Endodermal cell (in vitro differentiated cells): ENCODE measurements at regions not wholly inside any gene's neighbourhood (a gene's known extent, or its start where the extent isn't known, plus 50 kb on each side); places are given as distances from the start of the nearest gene placed in this dataset.
A peak's percentile ranks its signal among the peaks of the same experiment; 100 is the strongest.
"Not testable (repeated sequence)": the region's sequence is repeated elsewhere in the genome, so short reads cannot be mapped to it uniquely, and the experiment has no call there.

ENCODE experiments used
- DNase-seq: peaks from one replicate; pipeline ENCODE4 v3.0.0-alpha.2; 2017
- H3K27ac ChIP-seq: 2 replicates; pipeline ENCODE4 v1.5.1; 2013; ENCODE audit warnings: mild to moderate bottlenecking, low read depth, low read length, moderate library complexity
- H3K27me3 ChIP-seq: 2 replicates; pipeline ENCODE4 v1.6.1; 2013; ENCODE audit warnings: mild to moderate bottlenecking, low read length, moderate library complexity; ENCODE audit not compliant: insufficient read depth, control insufficient read depth, poor library complexity, severe bottlenecking
- H3K36me3 ChIP-seq: 2 replicates; pipeline ENCODE4 v1.7.0; 2013; ENCODE audit warnings: mild to moderate bottlenecking, low read length, moderate library complexity; ENCODE audit not compliant: control insufficient read depth, insufficient read depth
- H3K4me1 ChIP-seq: one replicate; pipeline ENCODE4 v1.7.0; 2013; ENCODE audit warnings: low read length; ENCODE audit not compliant: control insufficient read depth, insufficient read depth
- H3K4me3 ChIP-seq: 2 replicates; pipeline ENCODE4 v1.5.1; 2013; ENCODE audit warnings: mild to moderate bottlenecking, low read length, moderate library complexity
- H3K9ac ChIP-seq: 2 replicates; pipeline ENCODE4 v1.6.1; 2013; ENCODE audit warnings: mild to moderate bottlenecking, low read length, moderate library complexity; ENCODE audit not compliant: poor library complexity, severe bottlenecking; ENCODE audit errors: extremely low read depth
- H3K9me3 ChIP-seq: 2 replicates; pipeline ENCODE4 v1.6.1; 2013; ENCODE audit warnings: mild to moderate bottlenecking, low read length, moderate library complexity; ENCODE audit not compliant: control insufficient read depth
- H3K27ac Mint-ChIP-seq: 2 replicates; pipeline ENCODE4 v1.8.0; 2020; ENCODE audit warnings: mixed read lengths
- H3K27me3 Mint-ChIP-seq: 2 replicates; pipeline ENCODE4 v1.8.0; 2021; ENCODE audit warnings: mild to moderate bottlenecking, mixed read lengths; ENCODE audit not compliant: insufficient read depth
- H3K36me3 Mint-ChIP-seq: 2 replicates; pipeline ENCODE4 v1.8.0; 2020; ENCODE audit warnings: low read depth, mixed read lengths
- H3K4me1 Mint-ChIP-seq: 2 replicates; pipeline ENCODE4 v1.8.0; 2020; ENCODE audit warnings: mixed read lengths
- H3K4me3 Mint-ChIP-seq: 2 replicates; pipeline ENCODE4 v1.8.0; 2020; ENCODE audit warnings: mild to moderate bottlenecking, moderate library complexity, mixed read lengths
- H3K9me3 Mint-ChIP-seq: 2 replicates; pipeline ENCODE4 v1.8.0; 2020; ENCODE audit warnings: mild to moderate bottlenecking, mixed read lengths
- WGBS, 2 experiments: methylation state at CpG; one replicate each; pipeline versions ENCODE4 v1.1.5 to v1.1.7; 2013; ENCODE audit warnings: missing lambda C conversion rate in 2 of 2, mixed read lengths in 1 of 2; ENCODE audit not compliant: insufficient coverage in 1 of 2, insufficient read length in 1 of 2; 5-methylcytosine and 5-hydroxymethylcytosine counted together
- TF ChIP-seq, protein P1 (sequence below): fragments of 200-600 bp; sonication (generic); conservative IDR thresholded peaks from 2 replicates; pipeline ENCODE4 v1.5.0; 2021; ENCODE audit warnings: antibody characterized with exemption, mild to moderate bottlenecking

GRCh38 chr9:40130598-40130997, 775.1 kb downstream of the SPATA31A1 start:
- not testable (repeated sequence) for H3K9me3 Mint-ChIP-seq, H3K9ac ChIP-seq, H3K4me1 Mint-ChIP-seq, H3K4me1 ChIP-seq, H3K36me3 ChIP-seq, H3K9me3 ChIP-seq, H3K4me3 Mint-ChIP-seq, H3K4me3 ChIP-seq, H3K36me3 Mint-ChIP-seq, H3K27me3 Mint-ChIP-seq, DNase-seq, H3K27ac ChIP-seq, H3K27ac Mint-ChIP-seq, H3K27me3 ChIP-seq
- no CpG with 5 or more reads among the region's 1 CpG for WGBS, 2 experiments

GRCh38 chr9:40169204-40169603, 813.7 kb downstream of the SPATA31A1 start:
- not testable (repeated sequence) for H3K27ac ChIP-seq, H3K9me3 Mint-ChIP-seq, H3K27me3 Mint-ChIP-seq, H3K9me3 ChIP-seq, H3K4me3 ChIP-seq, H3K36me3 Mint-ChIP-seq, H3K9ac ChIP-seq, H3K4me1 ChIP-seq, H3K27me3 ChIP-seq, DNase-seq, H3K4me3 Mint-ChIP-seq, H3K27ac Mint-ChIP-seq, H3K4me1 Mint-ChIP-seq, H3K36me3 ChIP-seq
- no CpG with 5 or more reads among the region's 1 CpG for WGBS, 2 experiments

DNA sequence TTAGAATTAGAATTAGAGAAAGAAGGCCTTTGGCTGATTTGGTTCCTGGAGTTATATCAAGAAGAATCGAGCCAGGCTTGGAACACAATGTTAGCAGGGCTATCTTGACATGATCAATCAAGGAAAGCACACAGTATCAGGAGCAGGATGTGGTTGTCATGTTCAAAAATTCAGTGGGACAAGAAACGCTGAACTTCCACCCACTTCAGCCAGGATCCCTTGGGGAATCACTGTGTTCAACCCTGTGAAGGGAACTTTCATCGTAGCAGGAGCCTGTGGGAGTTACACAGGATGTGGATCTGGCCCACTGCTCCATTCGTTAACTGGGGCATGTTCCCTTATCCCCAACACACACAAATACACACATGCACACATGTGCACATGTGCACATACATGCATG, 817.8 kb downstream of the SPATA31A1 start:
- not testable (repeated sequence) for H3K9me3 ChIP-seq, H3K27me3 ChIP-seq, H3K27me3 Mint-ChIP-seq, H3K36me3 Mint-ChIP-seq, H3K4me1 Mint-ChIP-seq, H3K4me3 ChIP-seq, H3K9ac ChIP-seq, DNase-seq, H3K36me3 ChIP-seq, H3K4me1 ChIP-seq, H3K27ac ChIP-seq, H3K27ac Mint-ChIP-seq, H3K4me3 Mint-ChIP-seq
- H3K9me3 Mint-ChIP-seq = peaks cover 13% of the 10 kb centered on the region
- no CpG with 5 or more reads among the region's 4 CpGs for WGBS, 2 experiments

- DNase-seq, H3K36me3 ChIP-seq, H3K4me3 ChIP-seq, H3K27ac Mint-ChIP-seq, H3K4me1 Mint-ChIP-seq, H3K27ac ChIP-seq, H3K9me3 ChIP-seq, H3K4me1 ChIP-seq, H3K27me3 ChIP-seq, H3K27me3 Mint-ChIP-seq, H3K4me3 Mint-ChIP-seq, H3K36me3 Mint-ChIP-seq, H3K9ac ChIP-seq: not testable (repeated sequence)
- WGBS, 2 experiments = no CpG with 5 or more reads among the region's 4 CpGs
- H3K9me3 Mint-ChIP-seq = peaks cover 13% of the 10 kb centered on the region
These were observed 818.6 kb downstream of the SPATA31A1 start for GRCh38 chr9:40174035-40174434.

DNA sequence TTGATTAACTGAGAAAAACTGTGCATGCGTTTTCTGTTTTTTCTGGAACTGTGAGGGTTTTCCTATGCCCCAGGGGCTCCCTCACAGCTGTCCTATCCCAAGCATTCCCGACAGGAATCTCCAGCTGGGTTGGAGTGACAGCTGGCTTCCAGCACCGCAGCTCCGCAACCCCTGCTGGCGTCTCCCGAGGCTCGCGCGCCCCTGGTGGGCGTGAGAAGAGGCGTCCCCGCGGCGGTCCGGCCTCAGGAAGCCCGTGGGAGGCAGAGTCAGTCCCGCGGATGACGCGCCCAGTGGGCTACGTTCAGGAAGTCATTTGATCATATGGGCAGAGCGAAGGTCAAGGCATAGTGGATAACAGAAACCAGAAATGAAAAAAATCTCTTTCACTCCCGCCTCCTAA, 821.9 kb downstream of the SPATA31A1 start:
- DNase-seq = peak; percentile 45
- H3K9me3 Mint-ChIP-seq = peaks cover 13% of the 10 kb centered on the region
- H3K4me3 Mint-ChIP-seq = not testable (repeated sequence)

DNA sequence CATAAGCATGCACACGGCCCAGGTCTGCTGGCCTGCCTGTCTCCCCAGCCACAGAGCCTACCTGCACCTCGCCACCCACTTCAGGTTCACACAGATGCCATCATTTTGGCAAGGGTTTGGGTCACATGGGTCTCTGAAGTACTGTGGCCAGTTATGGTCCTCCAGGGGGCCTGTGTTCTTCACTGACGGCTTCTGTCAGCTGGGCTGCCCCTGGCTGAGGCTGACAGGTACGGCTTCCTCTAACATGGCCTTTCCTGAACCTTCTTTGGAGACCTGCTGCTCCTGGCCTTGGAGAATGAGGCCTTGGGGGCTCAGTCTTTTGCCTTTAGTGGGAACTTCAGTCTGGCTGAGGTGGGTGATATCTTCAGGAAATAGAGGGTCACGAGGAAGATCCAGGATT, 835.9 kb downstream of the SPATA31A1 start:
- not testable (repeated sequence) for H3K4me3 ChIP-seq, H3K36me3 Mint-ChIP-seq, H3K27ac Mint-ChIP-seq, H3K9me3 ChIP-seq, DNase-seq, H3K9me3 Mint-ChIP-seq, H3K4me1 ChIP-seq, H3K27me3 ChIP-seq, H3K9ac ChIP-seq, H3K27ac ChIP-seq, H3K4me3 Mint-ChIP-seq, H3K27me3 Mint-ChIP-seq, H3K36me3 ChIP-seq, H3K4me1 Mint-ChIP-seq
- 67% methylated on average over 2 of the region's 5 CpGs; no CpG with 5 or more reads in 1 of the 2 experiments for WGBS, 2 experiments

More for the DNA sequence above, 821.9 kb downstream of the SPATA31A1 start:
- not testable (repeated sequence) for H3K4me1 Mint-ChIP-seq, H3K4me1 ChIP-seq, H3K27me3 ChIP-seq, H3K27ac ChIP-seq, H3K36me3 ChIP-seq, H3K4me3 ChIP-seq, H3K36me3 Mint-ChIP-seq, H3K9ac ChIP-seq, H3K9me3 ChIP-seq, H3K27ac Mint-ChIP-seq, H3K27me3 Mint-ChIP-seq
- WGBS, 2 experiments = 73% methylated on average over 1 of the region's 23 CpGs; no CpG with 5 or more reads in 1 of the 2 experiments
- TF ChIP-seq, protein P1, sequence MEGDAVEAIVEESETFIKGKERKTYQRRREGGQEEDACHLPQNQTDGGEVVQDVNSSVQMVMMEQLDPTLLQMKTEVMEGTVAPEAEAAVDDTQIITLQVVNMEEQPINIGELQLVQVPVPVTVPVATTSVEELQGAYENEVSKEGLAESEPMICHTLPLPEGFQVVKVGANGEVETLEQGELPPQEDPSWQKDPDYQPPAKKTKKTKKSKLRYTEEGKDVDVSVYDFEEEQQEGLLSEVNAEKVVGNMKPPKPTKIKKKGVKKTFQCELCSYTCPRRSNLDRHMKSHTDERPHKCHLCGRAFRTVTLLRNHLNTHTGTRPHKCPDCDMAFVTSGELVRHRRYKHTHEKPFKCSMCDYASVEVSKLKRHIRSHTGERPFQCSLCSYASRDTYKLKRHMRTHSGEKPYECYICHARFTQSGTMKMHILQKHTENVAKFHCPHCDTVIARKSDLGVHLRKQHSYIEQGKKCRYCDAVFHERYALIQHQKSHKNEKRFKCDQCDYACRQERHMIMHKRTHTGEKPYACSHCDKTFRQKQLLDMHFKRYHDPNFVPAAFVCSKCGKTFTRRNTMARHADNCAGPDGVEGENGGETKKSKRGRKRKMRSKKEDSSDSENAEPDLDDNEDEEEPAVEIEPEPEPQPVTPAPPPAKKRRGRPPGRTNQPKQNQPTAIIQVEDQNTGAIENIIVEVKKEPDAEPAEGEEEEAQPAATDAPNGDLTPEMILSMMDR = peak; percentile 39

DNA sequence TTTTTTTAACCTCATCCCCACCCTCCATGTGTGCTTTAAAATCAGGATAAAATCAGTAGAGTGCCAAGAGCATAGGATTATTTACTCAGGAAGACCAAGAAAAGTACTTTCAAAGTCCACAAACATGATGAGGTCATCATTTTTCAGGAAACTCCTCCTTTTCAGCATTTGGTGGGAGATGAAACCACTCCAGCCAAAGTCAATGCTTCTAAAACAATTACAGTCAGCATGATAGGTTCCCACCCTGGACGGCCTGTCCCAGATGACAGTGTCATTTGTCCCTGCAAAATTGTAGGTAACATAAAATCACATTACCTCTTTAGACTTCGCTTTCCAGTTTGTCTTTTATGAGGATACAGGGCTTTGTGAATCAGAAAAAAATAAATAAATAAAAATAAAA, 836.7 kb downstream of the SPATA31A1 start:
- DNase-seq, H3K4me3 Mint-ChIP-seq, H3K36me3 ChIP-seq, H3K27ac Mint-ChIP-seq, H3K27me3 ChIP-seq, H3K4me1 ChIP-seq, H3K4me3 ChIP-seq, H3K9ac ChIP-seq, H3K27ac ChIP-seq, H3K9me3 ChIP-seq, H3K27me3 Mint-ChIP-seq, H3K4me1 Mint-ChIP-seq, H3K9me3 Mint-ChIP-seq, H3K36me3 Mint-ChIP-seq: not testable (repeated sequence)
- WGBS, 2 experiments = no CpG with 5 or more reads among the region's 2 CpGs
